HPDE6-E6E7 (cell line): ENCODE measurements at regions not wholly inside any gene's neighbourhood (a gene's known extent, or its start where the extent isn't known, plus 50 kb on each side); places are given as distances from the start of the nearest gene placed in this dataset.

Source experiments
- DNase-seq: peaks from one replicate; pipeline ENCODE4 v3.0.0; 2011; ENCODE audit warnings: missing footprints; ENCODE audit errors: extremely low spot score

GRCh38 chr10:31145986-31146385 lies 114.3 kb upstream of the ZNF438 start:
- DNase-seq: no peak

GRCh38 chr10:31146491-31147209 lies 115.0 kb upstream of the ZNF438 start:
- no peak for DNase-seq

GRCh38 chr10:31147210-31147608 lies 115.5 kb upstream of the ZNF438 start:
- no peak for DNase-seq

GRCh38 chr10:31148951-31149350 lies 117.3 kb upstream of the ZNF438 start:
- no peak for DNase-seq

GRCh38 chr10:31149835-31150512 lies 118.3 kb upstream of the ZNF438 start:
- no peak for DNase-seq

GRCh38 chr10:31151301-31151700 lies 119.6 kb upstream of the ZNF438 start:
- DNase-seq: no peak

GRCh38 chr10:31152421-31153135 lies 120.9 kb upstream of the ZNF438 start:
- DNase-seq: no peak

GRCh38 chr10:31153161-31153560 lies 121.5 kb upstream of the ZNF438 start:
- DNase-seq: no peak

GRCh38 chr10:31153692-31154091 lies 122.0 kb upstream of the ZNF438 start:
- DNase-seq: no peak

- no peak for DNase-seq
Observed at GRCh38 chr10:31154996-31155395, 123.3 kb upstream of the ZNF438 start.

GRCh38 chr10:31157123-31158010 lies 125.7 kb upstream of the ZNF438 start:
- no peak for DNase-seq

- DNase-seq: no peak
Observed at GRCh38 chr10:31158011-31158658, 126.5 kb upstream of the ZNF438 start.

- no peak for DNase-seq
Observed at GRCh38 chr10:31166606-31167005, 134.9 kb upstream of the ZNF438 start.

- no peak for DNase-seq
Observed at GRCh38 chr10:31170636-31171035, 139.0 kb upstream of the ZNF438 start.

- no peak for DNase-seq
Observed at GRCh38 chr10:31171402-31172083, 139.9 kb upstream of the ZNF438 start.

GRCh38 chr10:31172925-31173324 lies 141.3 kb upstream of the ZNF438 start:
- no peak for DNase-seq

GRCh38 chr10:31173752-31174151 lies 142.1 kb upstream of the ZNF438 start:
- no peak for DNase-seq

GRCh38 chr10:31179091-31179680 lies 139.8 kb upstream of the ZEB1 start:
- DNase-seq: no peak

- DNase-seq: no peak
Observed at GRCh38 chr10:31186225-31187000, 132.6 kb upstream of the ZEB1 start.

- no peak for DNase-seq
Observed at GRCh38 chr10:31187182-31187581, 131.8 kb upstream of the ZEB1 start.
